ENCODE measurements at regions not wholly inside any gene's neighbourhood (a gene's known extent, or its start where the extent isn't known, plus 50 kb on each side); places are given as distances from the start of the nearest gene placed in this dataset.

DNA sequence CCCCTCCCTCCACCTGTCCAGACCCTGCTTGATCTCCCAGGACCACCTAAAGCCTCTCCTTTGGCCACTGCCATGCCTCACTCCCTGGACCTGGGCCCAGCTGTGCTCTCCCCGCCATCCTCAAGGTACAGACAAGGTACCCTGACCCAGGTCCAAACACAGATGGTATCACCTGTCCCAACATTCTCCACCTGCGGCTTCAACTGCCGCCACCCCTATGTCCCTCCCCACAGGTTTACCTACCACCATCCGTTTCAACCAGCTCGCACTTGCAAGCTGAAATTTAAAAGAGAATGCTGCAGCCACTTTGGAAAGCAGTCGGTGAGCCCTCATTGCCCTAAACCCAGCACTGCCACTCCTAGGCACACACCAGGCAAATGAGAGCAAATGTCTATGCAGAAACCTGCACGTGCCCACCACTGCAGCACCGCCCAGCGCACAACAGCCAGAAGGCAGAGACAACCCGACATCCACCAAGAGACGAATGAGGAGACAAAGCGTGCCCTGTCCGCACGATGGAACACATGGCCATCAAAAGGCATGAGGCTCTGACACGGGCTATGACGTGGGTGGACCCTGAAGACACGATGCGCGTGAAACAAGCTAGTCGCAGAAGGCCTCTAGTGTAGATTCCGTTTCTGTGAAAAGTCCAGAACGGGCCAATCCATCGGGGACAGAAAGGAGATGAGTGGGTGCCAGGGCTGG, 71.0 kb downstream of the RFLNA start:
- DNase-seq (ENCODE audit: low spot score) = no peak
